K562 (cell line): ENCODE measurements at regions not wholly inside any gene's neighbourhood (a gene's known extent, or its start where the extent isn't known, plus 50 kb on each side); places are given as distances from the start of the nearest gene placed in this dataset.

Source experiments
- ATAC-seq: fragments of 200-7000 bp; cut with Tn5 transposase; 3 replicates; pipeline ENCODE4 v1.9.1; 2020; ENCODE audit warnings: moderate library complexity
- BruUV-seq: library from RNA; stranded (reverse); fragments of 400-500 nt; replicated peaks from 2 replicates; lab custom pipeline; 2021; lab: Mats Ljungman, UMichigan
- CTCF ChIA-PET: fragments of 300-600 bp; formaldehyde crosslinking; extraction: SDS; loops from one replicate; lab custom pipeline; 2021; ENCODE audit warnings: low intra/inter-chr PET ratio; lab: Yijun Ruan, JAX
- POLR2A ChIA-PET: fragments of 300-600, 350-650 bp; sonication (Branson Sonifier 250); formaldehyde crosslinking; extraction: SDS; loops from one replicate; lab custom pipeline; 2021; ENCODE audit warnings: antibody characterized with exemption, inconsistent platforms; lab: Yijun Ruan, JAX
- DNase-seq, 4 experiments: peaks; one replicate each; pipeline versions ENCODE4 v3.0.0 to v3.0.0-alpha.2; 2011 to 2018; ENCODE audit warnings: low spot score in 3 of 4, mixed read lengths in 3 of 4; ENCODE audit errors: extremely low read depth in 1 of 4
- FAIRE-seq: peaks from 2 replicates; lab custom pipeline; 2011; peaks lifted over from hg19 to GRCh38; lab: Jason Lieb, UNC
- H2AFZ ChIP-seq: 2 replicates; pipeline ENCODE4 v1.6.0; 2011; ENCODE audit warnings: low read depth, low read length, control low read depth, inconsistent platforms
- H3K27ac ChIP-seq: fragments of 200-600 bp; 3 replicates; pipeline ENCODE4 v1.8.0; 2011; ENCODE audit warnings: low read depth, mild to moderate bottlenecking, control low read depth, inconsistent platforms, low read length, moderate library complexity, mixed read lengths; ENCODE audit errors: extremely low read depth
- H3K27me3 ChIP-seq, 2 experiments: fragments of 300-600 bp in 1 of 2; 2 replicates in 1 of 2; 3 replicates in 1 of 2; pipeline versions ENCODE4 v1.6.0 to v1.8.0; 2011; ENCODE audit warnings: inconsistent platforms in 2 of 2, low read length in 2 of 2, mild to moderate bottlenecking in 1 of 2, mixed read lengths in 1 of 2, moderate library complexity in 1 of 2; ENCODE audit not compliant: control insufficient read depth in 2 of 2, insufficient read depth in 2 of 2
- H3K36me3 ChIP-seq: fragments of 300-600 bp; 3 replicates; pipeline ENCODE4 v1.8.0; 2011; ENCODE audit warnings: mild to moderate bottlenecking, low read length, inconsistent platforms; ENCODE audit not compliant: control insufficient read depth, insufficient read depth
- H3K4me1 ChIP-seq, 2 experiments: fragments of 200-600 bp in 1 of 2; replicated peaks in 1 of 2; 2 replicates in 1 of 2; 3 replicates in 1 of 2; pipeline versions ENCODE4 v1.5.1 to v1.8.0; 2011; ENCODE audit warnings: inconsistent platforms in 2 of 2, low read length in 2 of 2, mild to moderate bottlenecking in 1 of 2, mixed read lengths in 1 of 2, moderate library complexity in 1 of 2; ENCODE audit not compliant: control insufficient read depth in 2 of 2, insufficient read depth in 2 of 2
- H3K4me2 ChIP-seq: 2 replicates; pipeline ENCODE4 v1.6.1; 2011; ENCODE audit warnings: low read length, control low read depth, inconsistent platforms, mixed read lengths; ENCODE audit not compliant: insufficient read depth
- H3K4me3 ChIP-seq: fragments of 200-600 bp; sonication (generic), shearing (Covaris generic); 2 replicates; pipeline ENCODE4 v1.5.1; 2016; ENCODE audit warnings: control low read depth, inconsistent platforms
- H3K79me2 ChIP-seq: fragments of 200-600 bp; 3 replicates; pipeline ENCODE4 v1.8.0; 2011; ENCODE audit warnings: low read length, inconsistent platforms; ENCODE audit not compliant: control insufficient read depth, insufficient read depth
- H3K9ac ChIP-seq, 2 experiments: 2 replicates each; pipeline versions ENCODE4 v1.6.0 to v1.6.1; 2011; ENCODE audit warnings: low read depth in 2 of 2, low read length in 2 of 2, control low read depth in 1 of 2, inconsistent platforms in 1 of 2, mild to moderate bottlenecking in 1 of 2, mixed read lengths in 1 of 2; ENCODE audit not compliant: insufficient read depth in 1 of 2
- H3K9me1 ChIP-seq: one replicate; pipeline ENCODE4 v1.6.0; 2011; ENCODE audit warnings: inconsistent platforms, mild to moderate bottlenecking, low read length, moderate library complexity; ENCODE audit not compliant: control insufficient read depth, insufficient read depth
- H3K9me3 ChIP-seq: replicated peaks from 2 replicates; pipeline ENCODE4 v1.5.1; 2011; ENCODE audit warnings: low read depth, low read length, inconsistent platforms; ENCODE audit not compliant: control insufficient read depth, insufficient read depth
- H4K20me1 ChIP-seq: replicated peaks from 2 replicates; pipeline ENCODE4 v1.6.1; 2011; ENCODE audit warnings: low read length, inconsistent platforms, mixed read lengths; ENCODE audit not compliant: control insufficient read depth, insufficient read depth
- CAMTA2 ChIP-seq: fragments of 250-450 bp; sonication (Bioruptor Pico); conservative IDR thresholded peaks from 2 replicates; pipeline ENCODE4 v1.5.1; 2022
- HNRNPUL1 ChIP-seq: fragments of 200-400 bp; formaldehyde crosslinking; IDR thresholded peaks from 2 replicates; pipeline ENCODE4 v1.6.1; 2017; ENCODE audit warnings: low read length
- RBM34 ChIP-seq: fragments of 200-400 bp; formaldehyde crosslinking; IDR thresholded peaks from 2 replicates; pipeline ENCODE4 v1.6.1; 2018; ENCODE audit warnings: low read length, borderline replicate concordance; ENCODE audit not compliant: insufficient read depth
- TAF15 ChIP-seq: fragments of 200-400 bp; formaldehyde crosslinking; IDR thresholded peaks from 2 replicates; pipeline ENCODE4 v1.6.1; 2017; ENCODE audit warnings: mild to moderate bottlenecking, low read depth, low read length, moderate library complexity
- ZNF586 ChIP-seq: fragments of 450-650 bp; formaldehyde crosslinking; conservative IDR thresholded peaks from 2 replicates; pipeline ENCODE4 v1.4.0; 2020; ENCODE audit warnings: mild to moderate bottlenecking, moderate library complexity
- ZNF696 ChIP-seq: fragments of 250-450 bp; sonication (Bioruptor Pico); conservative IDR thresholded peaks from 2 replicates; pipeline ENCODE4 v1.4.0; 2020; ENCODE audit warnings: mild to moderate bottlenecking, moderate library complexity
- WGBS: fragments of 100-300 bp; shearing (Covaris generic); methylation state at CpG from one replicate; pipeline ENCODE4 v1.1.6; 2016; ENCODE audit warnings: low coverage, mixed read lengths; ENCODE audit not compliant: insufficient coverage; ENCODE audit errors: missing lambda C conversion rate; 5-methylcytosine and 5-hydroxymethylcytosine counted together
- in situ Hi-C: fragments of 300-500 bp; cut with MboI; formaldehyde crosslinking; loops from 4 replicates; pipeline ENCODE4 v1.15.0; 2018; ENCODE audit warnings: inconsistent platforms, mixed read lengths
- intact Hi-C: fragments of 100-400 bp; cut with micrococcal nuclease; formaldehyde crosslinking; loops from 2 replicates; pipeline ENCODE4 v1.14.2; 2022
- TF ChIP-seq, protein P1 (sequence below): fragments of 250-450 bp; sonication (Bioruptor Pico); IDR thresholded peaks from 2 replicates; pipeline ENCODE4 v1.4.0; 2020; ENCODE audit warnings: borderline replicate concordance

DNA sequence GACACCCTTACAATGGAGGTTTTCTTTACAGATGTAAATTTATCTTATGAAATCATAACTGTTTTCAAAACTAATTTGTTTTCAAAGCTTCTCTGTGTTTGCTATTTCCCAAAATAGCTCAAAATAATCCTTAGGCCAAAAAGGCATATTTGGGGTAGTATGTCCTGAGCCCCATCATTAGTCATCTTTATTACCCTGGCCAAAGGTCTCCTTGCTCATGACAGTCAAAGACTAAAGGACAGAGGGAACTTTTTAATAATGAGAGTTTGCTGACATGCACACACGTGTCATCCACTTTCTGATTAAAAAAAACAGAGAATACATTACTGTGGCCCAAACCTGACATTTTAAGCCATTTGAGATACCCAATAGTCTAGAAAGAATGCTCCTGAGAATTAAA is 221.9 kb upstream of the DUSP10 start:
- Histone ChIP-seq H3K4me3 (no peak overlapping the region), H3K27ac (no peak overlapping the region), H3K27me3 (no peaks in the 10 kb centered on the region), H3K79me2 (no peaks in the 10 kb centered on the region), H3K9me3 (no peaks in the 10 kb centered on the region), H3K36me3 (no peaks in the 10 kb centered on the region), H3K4me2 (no peak overlapping the region), H3K4me1 (peaks cover 5 to 9% of the 10 kb centered on the region in 2 experiments; a peak in 4 of 5 replicates), H3K9me1 (no peaks in the 10 kb centered on the region), H3K9ac (no peak overlapping the region), H2AFZ (no peak overlapping the region), H4K20me1 (no peaks in the 10 kb centered on the region)
- intact Hi-C loops (no loop called here), in situ Hi-C loops (no loop called here)
- ChIA-PET CTCF (no interaction called here), POLR2A (no interaction called here)
- DNase-seq (no peak), ATAC-seq (no peak), FAIRE-seq (no peak)
- TF ChIP-seq ZNF586 (CRISPR knock-in tag) (no peak), RBM34 (no peak), HNRNPUL1 (no peak), TAF15 (no peak), CAMTA2 (CRISPR knock-in tag) (no peak), ZNF696 (CRISPR knock-in tag) (no peak)
- TF ChIP-seq, protein P1, sequence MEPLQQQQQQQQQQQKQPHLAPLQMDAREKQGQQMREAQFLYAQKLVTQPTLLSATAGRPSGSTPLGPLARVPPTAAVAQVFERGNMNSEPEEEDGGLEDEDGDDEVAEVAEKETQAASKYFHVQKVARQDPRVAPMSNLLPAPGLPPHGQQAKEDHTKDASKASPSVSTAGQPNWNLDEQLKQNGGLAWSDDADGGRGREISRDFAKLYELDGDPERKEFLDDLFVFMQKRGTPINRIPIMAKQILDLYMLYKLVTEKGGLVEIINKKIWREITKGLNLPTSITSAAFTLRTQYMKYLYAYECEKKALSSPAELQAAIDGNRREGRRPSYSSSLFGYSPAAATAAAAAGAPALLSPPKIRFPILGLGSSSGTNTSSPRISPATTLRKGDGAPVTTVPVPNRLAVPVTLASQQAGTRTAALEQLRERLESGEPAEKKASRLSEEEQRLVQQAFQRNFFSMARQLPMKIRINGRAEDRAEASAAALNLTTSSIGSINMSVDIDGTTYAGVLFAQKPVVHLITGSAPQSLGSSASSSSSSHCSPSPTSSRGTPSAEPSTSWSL: no peak
- BruUV-seq: no TSS peak
- 36% methylated on average over 1 of the region's 1 CpG for WGBS
